Panc1 (cell line): ENCODE measurements at regions not wholly inside any gene's neighbourhood (a gene's known extent, or its start where the extent isn't known, plus 50 kb on each side); places are given as distances from the start of the nearest gene placed in this dataset.

ENCODE experiments used
- CTCF ChIP-seq: fragments of 450-650 bp; IDR thresholded peaks from 2 replicates; pipeline ENCODE4 v1.5.1; 2017; ENCODE audit warnings: mild to moderate bottlenecking
- TCF7L2 ChIP-seq: IDR thresholded peaks from 2 replicates; pipeline ENCODE4 v1.6.1; 2011; ENCODE audit warnings: mild to moderate bottlenecking, low read depth, low read length, inconsistent platforms

GRCh38 chr5:2012885-2013284 lies 130.2 kb upstream of the IRX4 start:
- TF ChIP-seq TCF7L2 (no peak), CTCF (no peak)
